Stomach (tissue), 8 donors: ENCODE measurements at regions not wholly inside any gene's neighbourhood (a gene's known extent, or its start where the extent isn't known, plus 50 kb on each side); places are given as distances from the start of the nearest gene placed in this dataset.

Experiments used
- DNase-seq, 2 donors: peaks; one replicate each; pipeline versions ENCODE4 v3.0.0 to v3.0.0-alpha.2; 2013 to 2019
- H3K27ac ChIP-seq, 5 donors: fragments of 200-600 bp in 4 of 5; sonication (generic) in 4 of 5; one replicate each; pipeline ENCODE4 v1.5.1; 2013 to 2019; ENCODE audit warnings: mild to moderate bottlenecking in 1 of 5, moderate library complexity in 1 of 5
- H3K27me3 ChIP-seq, 3 donors: fragments of 200-600 bp; sonication (generic); one replicate each; pipeline ENCODE4 v1.5.1; 2017 to 2019; ENCODE audit warnings: mixed run types in 1 of 3
- H3K36me3 ChIP-seq, 4 donors: fragments of 200-600 bp; sonication (generic); 1 replicate in 3 of 4; 2 replicates in 1 of 4; pipeline ENCODE4 v1.5.1; 2016 to 2019
- H3K4me1 ChIP-seq, 4 donors: fragments of 200-600 bp; sonication (generic); one replicate each; pipeline ENCODE4 v1.5.1; 2016 to 2019
- H3K4me3 ChIP-seq, 4 donors: fragments of 200-600 bp; sonication (generic) in 3 of 4; one replicate each; pipeline ENCODE4 v1.5.1; 2016 to 2019; ENCODE audit warnings: mild to moderate bottlenecking in 1 of 4
- H3K9me3 ChIP-seq, 4 donors: fragments of 200-600 bp; sonication (generic); one replicate each; pipeline ENCODE4 v1.5.1; 2016 to 2019
- EP300 ChIP-seq: sonication (generic); formaldehyde crosslinking; IDR thresholded peaks from one replicate; pipeline ENCODE4 v1.6.1; 2017; ENCODE audit warnings: antibody characterized with exemption
- POLR2A ChIP-seq, 4 donors: fragments of 450-650 bp; IDR thresholded peaks; one replicate each; pipeline ENCODE4 v1.6.1; 2016; ENCODE audit warnings: antibody characterized with exemption in 4 of 4, control low read depth in 2 of 4, mild to moderate bottlenecking in 1 of 4, moderate library complexity in 1 of 4
- POLR2AphosphoS5 ChIP-seq, 3 donors: sonication (generic); formaldehyde crosslinking; IDR thresholded peaks; one replicate each; pipeline ENCODE4 v1.6.1; 2016; ENCODE audit warnings: antibody characterized with exemption in 3 of 3
- WGBS, 5 donors: extraction: QIAGEN DNeasy Blood & Tissue Kit in 3 of 5; methylation state at CpG; one replicate each; pipeline versions ENCODE4 v1.1.5 to v1.1.7; 2013 to 2018; 5-methylcytosine and 5-hydroxymethylcytosine counted together
- intact Hi-C: fragments of 100-400 bp; cut with DNase I; formaldehyde crosslinking; loops from one replicate; pipeline ENCODE4 v1.15.1; 2023; ENCODE audit warnings: low total_unique reads
- TF ChIP-seq, protein P1 (sequence below), 7 experiments: fragments of 450-650 bp in 4 of 7; fragments of 200-600 bp in 3 of 7; sonication (generic) in 3 of 7; IDR thresholded peaks; one replicate each; pipeline ENCODE4 v1.5.1; 2016 to 2019; ENCODE audit warnings: antibody characterized with exemption in 7 of 7, control low read depth in 2 of 7, mild to moderate bottlenecking in 1 of 7
- donor health status: healthy with polysubstance abuse.
- donor health status: Bipolar disorder and iron deficiency.
- donor health status: healthy.

DNA sequence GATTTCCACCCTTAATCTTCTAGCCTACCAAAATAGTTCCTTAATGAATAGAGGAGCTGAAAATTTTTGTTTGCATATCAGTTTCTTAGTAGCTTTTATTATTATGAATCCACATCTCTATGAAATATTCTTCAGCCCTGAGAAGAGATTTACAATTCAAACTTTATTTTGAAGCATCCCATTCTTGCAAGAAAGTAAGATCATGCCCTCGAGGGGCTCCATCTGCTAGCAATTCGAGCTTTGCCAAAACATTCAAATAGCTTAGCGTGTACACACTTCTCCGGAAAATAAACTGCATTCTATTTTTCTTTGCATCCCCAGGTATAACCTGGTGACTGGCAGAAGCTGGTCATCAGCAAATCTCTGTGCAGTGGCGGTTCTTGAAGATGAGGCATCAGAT lies 370.7 kb downstream of the MTRR start:
- H3K4me3 ChIP-seq = no peak overlapping the region
- H3K27me3 ChIP-seq = no peaks in the 10 kb centered on the region
- no peak for DNase-seq
- H3K9me3 ChIP-seq = peaks cover 0 to 4% (median 1%) of the 10 kb centered on the region in 4 donors
- intact Hi-C loops = no loop called here
- H3K36me3 ChIP-seq = no peaks in the 10 kb centered on the region
- 65 to 78% (median 73%) methylated on average over 5 of the region's 5 CpGs for WGBS, 5 donors
- H3K4me1 ChIP-seq = no peaks in the 10 kb centered on the region
- TF ChIP-seq EP300 = no peak
- TF ChIP-seq POLR2AphosphoS5 (IDR thresholded peaks at IDR 0.05) = no peak
- TF ChIP-seq, protein P1, sequence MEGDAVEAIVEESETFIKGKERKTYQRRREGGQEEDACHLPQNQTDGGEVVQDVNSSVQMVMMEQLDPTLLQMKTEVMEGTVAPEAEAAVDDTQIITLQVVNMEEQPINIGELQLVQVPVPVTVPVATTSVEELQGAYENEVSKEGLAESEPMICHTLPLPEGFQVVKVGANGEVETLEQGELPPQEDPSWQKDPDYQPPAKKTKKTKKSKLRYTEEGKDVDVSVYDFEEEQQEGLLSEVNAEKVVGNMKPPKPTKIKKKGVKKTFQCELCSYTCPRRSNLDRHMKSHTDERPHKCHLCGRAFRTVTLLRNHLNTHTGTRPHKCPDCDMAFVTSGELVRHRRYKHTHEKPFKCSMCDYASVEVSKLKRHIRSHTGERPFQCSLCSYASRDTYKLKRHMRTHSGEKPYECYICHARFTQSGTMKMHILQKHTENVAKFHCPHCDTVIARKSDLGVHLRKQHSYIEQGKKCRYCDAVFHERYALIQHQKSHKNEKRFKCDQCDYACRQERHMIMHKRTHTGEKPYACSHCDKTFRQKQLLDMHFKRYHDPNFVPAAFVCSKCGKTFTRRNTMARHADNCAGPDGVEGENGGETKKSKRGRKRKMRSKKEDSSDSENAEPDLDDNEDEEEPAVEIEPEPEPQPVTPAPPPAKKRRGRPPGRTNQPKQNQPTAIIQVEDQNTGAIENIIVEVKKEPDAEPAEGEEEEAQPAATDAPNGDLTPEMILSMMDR (IDR thresholded peaks at IDR 0.05) = no peak
- TF ChIP-seq POLR2A (IDR thresholded peaks at IDR 0.05) = no peak
- H3K27ac ChIP-seq = no peak overlapping the region

DNA sequence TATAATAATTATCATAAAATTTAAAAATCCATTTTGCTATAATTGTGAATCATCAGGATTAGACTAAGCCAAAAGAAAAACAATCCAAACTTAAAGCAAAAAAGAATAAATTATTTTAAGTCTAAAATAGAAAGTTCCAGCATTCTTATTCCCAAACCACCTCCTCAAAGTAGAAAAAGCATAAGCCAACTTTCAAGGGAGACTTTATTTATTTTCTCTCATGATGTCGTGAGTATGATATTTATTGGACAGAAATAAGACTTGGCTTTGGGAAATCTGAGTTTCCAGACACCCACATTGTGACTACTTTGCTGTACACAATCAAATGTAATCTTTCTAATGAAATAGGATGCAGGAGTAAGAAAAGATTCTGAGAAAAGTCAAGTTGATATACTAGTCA lies 372.1 kb downstream of the MTRR start:
- Histone ChIP-seq H3K27me3 (no peaks in the 10 kb centered on the region), H3K27ac (no peak overlapping the region), H3K4me1 (no peaks in the 10 kb centered on the region), H3K36me3 (no peaks in the 10 kb centered on the region), H3K9me3 (peaks cover 0 to 6% (median 2%) of the 10 kb centered on the region in 4 donors), H3K4me3 (no peak overlapping the region)
- intact Hi-C loops = no loop called here
- 2 to 52% (median 46%) methylated on average over 1 of the region's 1 CpG for WGBS, 5 donors
- TF ChIP-seq, protein P1 (IDR thresholded peaks at IDR 0.05) = no peak
- TF ChIP-seq POLR2A (IDR thresholded peaks at IDR 0.05) (no peak), POLR2AphosphoS5 (IDR thresholded peaks at IDR 0.05) (no peak), EP300 (no peak)
- DNase-seq = no peak

DNA sequence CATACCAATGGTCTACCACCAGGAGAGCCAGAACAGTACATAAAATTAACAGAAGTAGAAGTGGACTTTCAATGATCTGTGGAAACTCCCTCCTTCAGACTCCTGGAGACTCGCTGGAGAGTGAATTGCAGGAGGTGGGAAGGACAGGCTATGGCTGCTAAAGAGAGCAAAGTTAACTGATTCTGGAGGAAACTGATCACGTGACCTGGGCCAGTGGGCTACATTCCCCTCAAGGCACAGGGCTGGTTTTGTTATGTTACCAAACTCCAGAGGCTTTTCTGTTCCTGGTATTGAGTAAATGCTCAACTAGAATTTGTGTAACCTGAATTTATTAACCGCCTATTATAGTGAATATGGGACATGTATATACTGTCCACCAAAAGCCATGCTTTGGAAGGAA lies 372.6 kb downstream of the MTRR start:
- WGBS, 5 donors = 73 to 79% (median 76%) methylated on average over 3 of the region's 3 CpGs
- intact Hi-C loops = no loop called here
- H3K27ac ChIP-seq = no peak overlapping the region

DNA sequence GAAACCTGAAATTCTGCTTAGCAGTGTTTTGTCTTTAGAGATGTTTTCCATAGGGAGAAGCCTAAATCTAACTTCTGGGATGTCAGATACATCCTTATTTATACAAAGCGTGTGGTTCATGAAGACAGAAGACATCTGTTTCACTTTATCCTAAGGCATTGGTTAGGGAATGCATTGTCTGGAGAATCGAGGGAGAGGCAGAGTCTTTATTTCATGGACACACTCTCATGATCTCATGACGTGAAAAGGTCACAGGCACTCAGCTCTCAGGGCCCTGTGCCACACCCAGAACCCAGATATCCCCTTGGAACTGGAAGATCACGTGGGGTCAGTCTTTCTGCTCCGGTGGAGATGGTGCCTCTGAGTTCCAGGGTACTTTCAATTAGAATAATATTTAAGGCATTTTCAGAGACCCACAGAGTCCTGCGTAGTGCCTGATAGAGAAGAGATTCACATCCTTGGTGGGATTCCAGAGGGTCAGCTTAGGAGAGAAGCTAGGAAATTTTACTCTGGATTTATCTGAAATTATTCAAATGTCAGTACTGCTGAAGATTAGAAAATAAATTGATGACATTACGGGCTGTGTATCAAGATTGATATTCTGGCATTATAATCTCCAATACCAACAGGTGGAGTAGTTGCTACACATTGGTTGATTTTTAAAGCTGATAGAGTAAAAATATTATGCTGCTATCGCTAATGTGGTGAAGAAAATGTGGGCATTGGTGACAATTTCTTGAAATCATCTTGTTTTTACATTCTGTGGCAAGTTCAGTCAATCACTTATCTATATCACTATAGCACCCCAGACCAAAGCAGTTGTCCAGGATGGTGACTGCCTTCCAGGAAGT lies 378.3 kb downstream of the MTRR start:
- Histone ChIP-seq H3K27me3 (no peaks in the 10 kb centered on the region), H3K4me1 (no peaks in the 10 kb centered on the region), H3K36me3 (no peaks in the 10 kb centered on the region), H3K27ac (no peak overlapping the region), H3K9me3 (peaks cover 0 to 6% (median 2%) of the 10 kb centered on the region in 4 donors), H3K4me3 (no peak overlapping the region)
- 42 to 49% (median 48%) methylated on average over 7 to 8 of the region's 8 CpGs for WGBS, 5 donors
- intact Hi-C loops = no loop called here
- TF ChIP-seq, protein P1 (IDR thresholded peaks at IDR 0.05) = no peak
- TF ChIP-seq POLR2AphosphoS5 (IDR thresholded peaks at IDR 0.05) (no peak), EP300 (no peak), POLR2A (IDR thresholded peaks at IDR 0.05) (no peak)
- peak in 1 of 2 donors; percentile 27 for DNase-seq

More for the DNA sequence above, 372.6 kb downstream of the MTRR start:
- Histone ChIP-seq H3K27me3 (no peaks in the 10 kb centered on the region), H3K4me3 (no peak overlapping the region), H3K36me3 (no peaks in the 10 kb centered on the region), H3K4me1 (no peaks in the 10 kb centered on the region), H3K9me3 (peaks cover 0 to 6% (median 2%) of the 10 kb centered on the region in 4 donors)
- no peak for TF ChIP-seq EP300
- TF ChIP-seq POLR2A (IDR thresholded peaks at IDR 0.05) = no peak
- no peak for TF ChIP-seq POLR2AphosphoS5 (IDR thresholded peaks at IDR 0.05)
- TF ChIP-seq, protein P1 (IDR thresholded peaks at IDR 0.05) = no peak
- DNase-seq = no peak
